ENCODE measurements at regions not wholly inside any gene's neighbourhood (a gene's known extent, or its start where the extent isn't known, plus 50 kb on each side); places are given as distances from the start of the nearest gene placed in this dataset.

GRCh38 chr6:55998576-55998975 lies 123.2 kb upstream of the BMP5 start:
- H3K27me3 ChIP-seq (ENCODE audit: insufficient read depth, low read depth), result no peaks in the 10 kb centered on the region
- H3K9ac ChIP-seq, result no peak overlapping the region
- TF ChIP-seq CTCF (conservative IDR thresholded peaks at IDR 0.05; ENCODE audit: low read depth, low read length), result no peak
- H3K4me2 ChIP-seq, result no peak overlapping the region
- no peaks in the 10 kb centered on the region for H3K4me1 ChIP-seq (ENCODE audit: low read depth, poor library complexity, severe bottlenecking)
- H2AFZ ChIP-seq (ENCODE audit: low read depth), result no peak overlapping the region
- no peak overlapping the region for H3K27ac ChIP-seq
- H3K4me3 ChIP-seq (IDR thresholded peaks at IDR 0.05; ENCODE audit: insufficient read depth, low read depth, low read length), result no peak overlapping the region
- no peaks in the 10 kb centered on the region for H3K36me3 ChIP-seq (ENCODE audit: insufficient read depth)
- H3K79me2 ChIP-seq (ENCODE audit: insufficient read depth, low read depth), result no peaks in the 10 kb centered on the region
- no peaks in the 10 kb centered on the region for H4K20me1 ChIP-seq (ENCODE audit: insufficient read depth)

- Histone ChIP-seq H3K79me2 (ENCODE audit: insufficient read depth, low read depth) (no peaks in the 10 kb centered on the region), H3K27ac (no peak overlapping the region), H3K4me2 (no peak overlapping the region), H2AFZ (ENCODE audit: low read depth) (no peak overlapping the region), H4K20me1 (ENCODE audit: insufficient read depth) (no peaks in the 10 kb centered on the region), H3K36me3 (ENCODE audit: insufficient read depth) (no peaks in the 10 kb centered on the region), H3K4me3 (IDR thresholded peaks at IDR 0.05; ENCODE audit: insufficient read depth, low read depth, low read length) (no peak overlapping the region), H3K9ac (no peak overlapping the region), H3K4me1 (ENCODE audit: low read depth, poor library complexity, severe bottlenecking) (no peaks in the 10 kb centered on the region), H3K27me3 (ENCODE audit: insufficient read depth, low read depth) (no peaks in the 10 kb centered on the region)
- no peak for TF ChIP-seq CTCF (conservative IDR thresholded peaks at IDR 0.05; ENCODE audit: low read depth, low read length)
Measured at GRCh38 chr6:55997223-55997874, 122.0 kb upstream of the BMP5 start.

- no peaks in the 10 kb centered on the region for H3K36me3 ChIP-seq (ENCODE audit: insufficient read depth)
- no peak overlapping the region for H3K9ac ChIP-seq
- H2AFZ ChIP-seq (ENCODE audit: low read depth), result no peak overlapping the region
- H3K4me3 ChIP-seq (IDR thresholded peaks at IDR 0.05; ENCODE audit: insufficient read depth, low read depth, low read length), result no peak overlapping the region
- H3K27ac ChIP-seq, result no peak overlapping the region
- H3K79me2 ChIP-seq (ENCODE audit: insufficient read depth, low read depth), result no peaks in the 10 kb centered on the region
- no peak for TF ChIP-seq CTCF (conservative IDR thresholded peaks at IDR 0.05; ENCODE audit: low read depth, low read length)
- no peaks in the 10 kb centered on the region for H4K20me1 ChIP-seq (ENCODE audit: insufficient read depth)
- no peak overlapping the region for H3K4me2 ChIP-seq
- H3K4me1 ChIP-seq (ENCODE audit: low read depth, poor library complexity, severe bottlenecking), result no peaks in the 10 kb centered on the region
- H3K27me3 ChIP-seq (ENCODE audit: insufficient read depth, low read depth), result no peaks in the 10 kb centered on the region
Measured at GRCh38 chr6:55994531-55994930, 119.1 kb upstream of the BMP5 start.

GRCh38 chr6:55993418-55993817 lies 118.0 kb upstream of the BMP5 start:
- Histone ChIP-seq H3K36me3 (ENCODE audit: insufficient read depth) (no peaks in the 10 kb centered on the region), H4K20me1 (ENCODE audit: insufficient read depth) (no peaks in the 10 kb centered on the region), H3K4me1 (ENCODE audit: low read depth, poor library complexity, severe bottlenecking) (no peaks in the 10 kb centered on the region), H3K27me3 (ENCODE audit: insufficient read depth, low read depth) (no peaks in the 10 kb centered on the region), H3K27ac (no peak overlapping the region), H3K79me2 (ENCODE audit: insufficient read depth, low read depth) (no peaks in the 10 kb centered on the region), H3K4me2 (no peak overlapping the region), H2AFZ (ENCODE audit: low read depth) (no peak overlapping the region), H3K9ac (no peak overlapping the region), H3K4me3 (IDR thresholded peaks at IDR 0.05; ENCODE audit: insufficient read depth, low read depth, low read length) (no peak overlapping the region)
- TF ChIP-seq CTCF (conservative IDR thresholded peaks at IDR 0.05; ENCODE audit: low read depth, low read length), result no peak
